Ishikawa (cell line): ENCODE measurements at regions not wholly inside any gene's neighbourhood (a gene's known extent, or its start where the extent isn't known, plus 50 kb on each side); places are given as distances from the start of the nearest gene placed in this dataset.

Source experiments
- CEBPB ChIP-seq: IDR thresholded peaks from 2 replicates; pipeline ENCODE4 v1.6.1; 2012
- CREB1 ChIP-seq: IDR thresholded peaks from 2 replicates; pipeline ENCODE4 v1.6.1; 2012; ENCODE audit warnings: low read depth
- EGR1 ChIP-seq: IDR thresholded peaks from 2 replicates; pipeline ENCODE4 v1.6.1; 2012
- EP300 ChIP-seq: IDR thresholded peaks from 2 replicates; pipeline ENCODE4 v1.6.1; 2012; ENCODE audit warnings: borderline replicate concordance
- FOXM1 ChIP-seq: IDR thresholded peaks from 2 replicates; pipeline ENCODE4 v1.6.1; 2012; ENCODE audit warnings: low read depth, borderline replicate concordance
- MAX ChIP-seq: IDR thresholded peaks from 2 replicates; pipeline ENCODE4 v1.6.1; 2012
- NFIC ChIP-seq: IDR thresholded peaks from 2 replicates; pipeline ENCODE4 v1.6.1; 2012
- RAD21 ChIP-seq: IDR thresholded peaks from 2 replicates; pipeline ENCODE4 v1.6.1; 2012; ENCODE audit warnings: low read depth
- REST ChIP-seq: IDR thresholded peaks from 2 replicates; pipeline ENCODE4 v1.6.1; 2012; ENCODE audit warnings: low read depth, mild to moderate bottlenecking
- TAF1 ChIP-seq: IDR thresholded peaks from 2 replicates; pipeline ENCODE4 v1.6.1; 2012; ENCODE audit warnings: low read depth, mild to moderate bottlenecking
- TCF12 ChIP-seq: IDR thresholded peaks from 2 replicates; pipeline ENCODE4 v1.6.1; 2012; ENCODE audit warnings: low read depth
- TEAD4 ChIP-seq: IDR thresholded peaks from 2 replicates; pipeline ENCODE4 v1.6.1; 2012
- YY1 ChIP-seq: IDR thresholded peaks from 2 replicates; pipeline ENCODE4 v1.6.1; 2012; ENCODE audit warnings: low read depth
- ZBTB7A ChIP-seq: IDR thresholded peaks from 2 replicates; pipeline ENCODE4 v1.6.1; 2012; ENCODE audit warnings: low read depth
- TF ChIP-seq, protein P1 (sequence below): IDR thresholded peaks from 2 replicates; pipeline ENCODE4 v1.6.1; 2012

GRCh38 chr22:47296405-47297260 is 534.2 kb downstream of the TBC1D22A start:
- TF ChIP-seq TEAD4 (no peak), EGR1 (no peak), REST (no peak), MAX (no peak), EP300 (no peak), ZBTB7A (no peak), TCF12 (no peak), FOXM1 (no peak), CEBPB (no peak), TAF1 (no peak), RAD21 (no peak), NFIC (no peak), YY1 (no peak), CREB1 (no peak)
- TF ChIP-seq, protein P1, sequence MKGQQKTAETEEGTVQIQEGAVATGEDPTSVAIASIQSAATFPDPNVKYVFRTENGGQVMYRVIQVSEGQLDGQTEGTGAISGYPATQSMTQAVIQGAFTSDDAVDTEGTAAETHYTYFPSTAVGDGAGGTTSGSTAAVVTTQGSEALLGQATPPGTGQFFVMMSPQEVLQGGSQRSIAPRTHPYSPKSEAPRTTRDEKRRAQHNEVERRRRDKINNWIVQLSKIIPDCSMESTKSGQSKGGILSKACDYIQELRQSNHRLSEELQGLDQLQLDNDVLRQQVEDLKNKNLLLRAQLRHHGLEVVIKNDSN = no peak

GRCh38 chr22:47295982-47296381 is 533.5 kb downstream of the TBC1D22A start:
- TF ChIP-seq TEAD4 = no peak
- no peak for TF ChIP-seq FOXM1
- TF ChIP-seq REST = no peak
- no peak for TF ChIP-seq YY1
- no peak for TF ChIP-seq RAD21
- TF ChIP-seq MAX = no peak
- TF ChIP-seq TAF1 = no peak
- TF ChIP-seq EGR1 = no peak
- TF ChIP-seq TCF12 = no peak
- no peak for TF ChIP-seq EP300
- TF ChIP-seq NFIC = no peak
- no peak for TF ChIP-seq CREB1
- no peak for TF ChIP-seq CEBPB
- TF ChIP-seq ZBTB7A = no peak
- TF ChIP-seq, protein P1 = no peak

- TF ChIP-seq NFIC (no peak), TCF12 (no peak)
These were observed 532.9 kb downstream of the TBC1D22A start for GRCh38 chr22:47295226-47295901.

GRCh38 chr22:47294576-47294975 is 532.1 kb downstream of the TBC1D22A start:
- TF ChIP-seq RAD21 = no peak

- no peak for TF ChIP-seq RAD21
- no peak for TF ChIP-seq CEBPB
- TF ChIP-seq TAF1 = no peak
- TF ChIP-seq TCF12 = no peak
- TF ChIP-seq CREB1 = no peak
- TF ChIP-seq EP300 = no peak
- TF ChIP-seq TEAD4 = no peak
- no peak for TF ChIP-seq NFIC
- no peak for TF ChIP-seq MAX
- TF ChIP-seq, protein P1 = no peak
- no peak for TF ChIP-seq REST
- no peak for TF ChIP-seq FOXM1
- TF ChIP-seq EGR1 = no peak
- TF ChIP-seq ZBTB7A = no peak
- TF ChIP-seq YY1 = no peak
These were observed 531.7 kb downstream of the TBC1D22A start for GRCh38 chr22:47294222-47294532.
